ENCODE measurements at regions not wholly inside any gene's neighbourhood (a gene's known extent, or its start where the extent isn't known, plus 50 kb on each side); places are given as distances from the start of the nearest gene placed in this dataset.

DNA sequence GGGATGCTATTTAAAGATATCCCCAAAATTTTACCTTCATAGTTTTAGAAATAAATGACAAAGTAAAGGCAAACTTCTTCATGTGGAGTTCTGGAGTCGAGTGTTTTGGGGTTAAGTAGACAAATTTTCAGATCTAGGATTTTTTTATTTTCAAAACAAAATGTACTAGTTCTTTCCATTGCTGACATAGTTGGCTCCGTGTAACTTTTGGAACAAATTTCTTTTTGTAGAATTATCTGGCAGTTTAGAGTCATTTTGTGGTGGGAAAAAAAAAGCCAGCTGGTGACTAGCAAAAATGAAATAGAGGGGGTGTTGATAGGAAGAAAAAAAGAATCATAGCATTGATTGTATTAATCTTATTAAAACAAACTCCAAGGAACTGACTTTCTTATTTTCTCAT lies 131.6 kb upstream of the TCF21 start:
- intact Hi-C loops (cut with DNase I): no loop called here
- H3K27ac ChIP-seq: peak overlapping the region in 1 of 2 donors; percentile 2

DNA sequence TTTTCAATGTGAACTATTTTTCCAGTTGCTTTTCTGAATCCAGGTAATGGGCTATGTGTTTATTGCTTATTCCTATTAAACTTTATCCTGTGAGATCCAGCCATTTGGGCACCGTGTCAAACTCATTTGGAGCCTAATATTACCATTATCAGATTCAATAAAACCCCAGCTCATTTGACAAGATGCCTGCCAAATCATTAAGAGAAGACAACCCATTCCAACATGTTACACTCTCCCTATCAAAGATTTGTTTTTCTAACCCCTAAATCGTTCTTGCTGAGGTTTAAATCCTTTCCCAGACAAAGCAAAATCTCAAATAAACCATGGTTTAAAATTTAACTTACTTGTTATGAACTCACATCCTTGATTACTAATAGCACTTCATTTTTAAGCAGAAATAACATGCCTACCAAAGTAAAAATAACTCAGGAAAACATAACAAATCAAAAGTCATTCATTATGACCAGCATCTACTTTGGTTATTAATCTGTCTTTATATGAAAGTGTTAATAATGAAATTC lies 130.0 kb upstream of the TCF21 start:
- H3K27ac ChIP-seq: no peak overlapping the region
- intact Hi-C loops (cut with DNase I): no loop called here
- DNase-seq: peak in 2 of 4 donors; percentile 46 to 53

More for the DNA sequence above, 131.6 kb upstream of the TCF21 start:
- no peaks in the 10 kb centered on the region for H3K9me3 ChIP-seq
- no peak for ATAC-seq
- H3K27me3 ChIP-seq: no peaks in the 10 kb centered on the region
- H3K4me3 ChIP-seq: no peak overlapping the region
- no peaks in the 10 kb centered on the region for H3K36me3 ChIP-seq
- TF ChIP-seq, protein P1, sequence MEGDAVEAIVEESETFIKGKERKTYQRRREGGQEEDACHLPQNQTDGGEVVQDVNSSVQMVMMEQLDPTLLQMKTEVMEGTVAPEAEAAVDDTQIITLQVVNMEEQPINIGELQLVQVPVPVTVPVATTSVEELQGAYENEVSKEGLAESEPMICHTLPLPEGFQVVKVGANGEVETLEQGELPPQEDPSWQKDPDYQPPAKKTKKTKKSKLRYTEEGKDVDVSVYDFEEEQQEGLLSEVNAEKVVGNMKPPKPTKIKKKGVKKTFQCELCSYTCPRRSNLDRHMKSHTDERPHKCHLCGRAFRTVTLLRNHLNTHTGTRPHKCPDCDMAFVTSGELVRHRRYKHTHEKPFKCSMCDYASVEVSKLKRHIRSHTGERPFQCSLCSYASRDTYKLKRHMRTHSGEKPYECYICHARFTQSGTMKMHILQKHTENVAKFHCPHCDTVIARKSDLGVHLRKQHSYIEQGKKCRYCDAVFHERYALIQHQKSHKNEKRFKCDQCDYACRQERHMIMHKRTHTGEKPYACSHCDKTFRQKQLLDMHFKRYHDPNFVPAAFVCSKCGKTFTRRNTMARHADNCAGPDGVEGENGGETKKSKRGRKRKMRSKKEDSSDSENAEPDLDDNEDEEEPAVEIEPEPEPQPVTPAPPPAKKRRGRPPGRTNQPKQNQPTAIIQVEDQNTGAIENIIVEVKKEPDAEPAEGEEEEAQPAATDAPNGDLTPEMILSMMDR (IDR thresholded peaks at IDR 0.05): no peak
- H3K4me1 ChIP-seq: peaks cover 0 to 7% of the 10 kb centered on the region in 2 donors
- peak in 2 of 4 donors; percentile 58 to 67 for DNase-seq

DNA sequence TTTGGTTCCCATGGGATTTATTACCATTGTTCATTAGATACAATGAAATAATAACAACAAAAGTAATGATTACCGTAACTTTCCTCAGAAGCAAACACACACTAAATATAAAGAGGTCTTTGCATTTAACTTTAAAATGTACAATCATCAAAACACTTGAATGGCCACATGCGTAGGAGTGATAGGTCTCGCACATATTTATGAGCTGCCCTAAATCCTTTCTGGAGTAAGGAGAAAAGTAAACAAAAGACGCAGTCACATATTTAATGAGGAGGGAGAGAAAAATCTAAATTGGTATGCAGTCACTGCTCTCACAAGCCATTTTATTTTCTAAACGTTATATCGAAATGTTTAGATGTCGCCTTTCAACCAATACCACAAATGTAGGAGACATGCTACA lies 129.4 kb upstream of the TCF21 start:
- Histone ChIP-seq H3K9me3 (no peaks in the 10 kb centered on the region), H3K27me3 (no peaks in the 10 kb centered on the region), H3K36me3 (no peaks in the 10 kb centered on the region), H3K4me3 (no peak overlapping the region), H3K27ac (no peak overlapping the region), H3K4me1 (peaks cover 0 to 7% of the 10 kb centered on the region in 2 donors)
- TF ChIP-seq, protein P1 (IDR thresholded peaks at IDR 0.05): no peak
- ATAC-seq (no peak), DNase-seq (peak in 2 of 4 donors; percentile 57 to 64)
- intact Hi-C loops (cut with DNase I): no loop called here

More for the DNA sequence above, 130.0 kb upstream of the TCF21 start:
- no peaks in the 10 kb centered on the region for H3K27me3 ChIP-seq
- H3K4me3 ChIP-seq: no peak overlapping the region
- no peaks in the 10 kb centered on the region for H3K9me3 ChIP-seq
- H3K4me1 ChIP-seq: peaks cover 0 to 7% of the 10 kb centered on the region in 2 donors
- H3K36me3 ChIP-seq: no peaks in the 10 kb centered on the region
- TF ChIP-seq, protein P1 (IDR thresholded peaks at IDR 0.05): no peak
- ATAC-seq: no peak

DNA sequence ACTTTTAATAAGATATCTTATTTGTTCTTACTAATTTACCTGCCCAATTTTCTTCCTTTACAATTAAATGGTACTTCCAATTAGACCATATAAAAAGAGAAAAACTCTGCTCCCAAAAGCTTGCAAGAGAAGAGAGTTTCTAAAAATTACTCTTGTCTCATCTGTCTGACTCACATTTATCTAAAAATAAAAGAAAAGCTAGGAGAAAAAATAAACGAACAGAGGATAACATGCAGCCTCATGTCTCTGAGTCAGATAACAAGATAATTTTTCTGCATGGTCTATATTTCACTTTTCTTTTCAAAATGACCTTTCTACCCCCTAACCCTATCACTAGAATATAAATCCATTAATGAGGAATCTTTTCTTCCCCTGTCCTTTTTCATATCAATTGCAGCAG lies 127.2 kb upstream of the TCF21 start:
- H3K27me3 ChIP-seq: no peaks in the 10 kb centered on the region
- no peak overlapping the region for H3K4me3 ChIP-seq
- no peaks in the 10 kb centered on the region for H3K9me3 ChIP-seq
- DNase-seq (no peak), ATAC-seq (peak; percentile 24)
- intact Hi-C loops (cut with DNase I): no loop called here
- H3K36me3 ChIP-seq: no peaks in the 10 kb centered on the region
- TF ChIP-seq, protein P1 (IDR thresholded peaks at IDR 0.05): no peak
- H3K4me1 ChIP-seq: peaks cover 0 to 3% of the 10 kb centered on the region in 2 donors
- H3K27ac ChIP-seq: peak overlapping the region in 1 of 2 donors; percentile 4

DNA sequence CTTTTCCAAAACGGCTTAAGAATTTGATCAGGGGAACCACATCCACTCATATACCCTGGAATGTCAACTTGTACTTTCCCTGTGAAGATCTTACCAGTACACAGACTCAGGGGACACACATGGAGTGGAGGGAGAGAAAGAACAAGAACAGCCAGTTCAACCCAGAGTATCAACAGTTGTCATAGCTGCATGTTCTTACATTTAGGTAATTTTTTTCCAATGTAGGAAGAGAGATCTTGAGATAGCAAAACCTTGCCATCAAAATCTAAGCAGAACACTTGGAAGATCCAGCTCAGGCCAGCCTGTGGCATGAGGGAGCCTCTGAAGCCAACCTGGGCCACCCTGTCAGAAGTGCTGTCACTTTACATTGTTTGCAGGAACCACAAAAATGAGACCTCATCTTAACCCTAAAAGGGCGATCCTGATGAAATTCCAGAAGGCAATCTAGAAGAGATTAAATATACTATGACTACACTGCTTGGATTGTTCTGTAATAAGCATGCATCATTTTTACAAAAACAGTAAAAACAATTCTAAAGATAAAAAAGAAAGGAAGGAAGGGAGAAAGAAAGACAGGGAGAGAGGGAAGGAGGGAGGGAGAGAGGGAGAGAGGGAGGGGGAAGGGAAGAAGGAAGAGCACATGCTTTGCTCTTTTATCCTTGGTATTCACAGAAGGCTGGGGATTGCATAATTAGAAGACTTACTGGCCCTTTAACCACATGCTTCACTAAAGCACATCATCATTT lies 124.7 kb upstream of the TCF21 start:
- Histone ChIP-seq H3K27ac (peak overlapping the region; percentile 2 to 53), H3K9me3 (no peaks in the 10 kb centered on the region), H3K4me1 (peaks cover 0 to 2% of the 10 kb centered on the region in 2 donors), H3K4me3 (no peak overlapping the region), H3K27me3 (no peaks in the 10 kb centered on the region), H3K36me3 (no peaks in the 10 kb centered on the region)
- TF ChIP-seq, protein P1 (IDR thresholded peaks at IDR 0.05): no peak
- DNase-seq: peak in 1 of 4 donors; percentile 43
- intact Hi-C loops (cut with DNase I): no loop called here
- ATAC-seq: peak; percentile 67
